Endothelial cell (in vitro differentiated cells): ENCODE measurements at regions not wholly inside any gene's neighbourhood (a gene's known extent, or its start where the extent isn't known, plus 50 kb on each side); places are given as distances from the start of the nearest gene placed in this dataset.

Experiments used
- DNase-seq: peaks from one replicate; pipeline ENCODE4 v3.0.0; 2021; ENCODE audit warnings: low spot score
- H3K27ac Mint-ChIP-seq: one replicate; pipeline ENCODE4 v1.8.0; 2021; ENCODE audit warnings: mixed read lengths, inconsistent platforms; ENCODE audit not compliant: unreplicated experiment
- H3K27me3 Mint-ChIP-seq: one replicate; pipeline ENCODE4 v1.8.0; 2021; ENCODE audit warnings: mild to moderate bottlenecking, moderate library complexity, mixed read lengths, inconsistent platforms; ENCODE audit not compliant: unreplicated experiment
- H3K36me3 Mint-ChIP-seq: one replicate; pipeline ENCODE4 v1.8.0; 2021; ENCODE audit warnings: mild to moderate bottlenecking, low read depth, mixed read lengths, inconsistent platforms; ENCODE audit not compliant: unreplicated experiment
- H3K4me1 Mint-ChIP-seq: one replicate; pipeline ENCODE4 v1.8.0; 2021; ENCODE audit warnings: mild to moderate bottlenecking, mixed read lengths, inconsistent platforms; ENCODE audit not compliant: unreplicated experiment
- H3K4me3 Mint-ChIP-seq: one replicate; pipeline ENCODE4 v1.8.0; 2021; ENCODE audit warnings: mild to moderate bottlenecking, mixed read lengths, inconsistent platforms; ENCODE audit not compliant: unreplicated experiment
- H3K9me3 Mint-ChIP-seq: one replicate; pipeline ENCODE4 v1.8.0; 2021; ENCODE audit warnings: mixed read lengths, inconsistent platforms; ENCODE audit not compliant: unreplicated experiment
- CTCF ChIP-seq: fragments of 200-600 bp; sonication (generic); IDR thresholded peaks from one replicate; pipeline ENCODE4 v1.5.0; 2021; ENCODE audit warnings: antibody characterized with exemption; ENCODE audit not compliant: unreplicated experiment

GRCh38 chr6:15864038-15864707, 201.3 kb upstream of the DTNBP1 start:
- DNase-seq = no peak
- Mint-ChIP-seq H3K4me3 (no peak overlapping the region), H3K27ac (no peak overlapping the region), H3K9me3 (no peaks in the 10 kb centered on the region), H3K36me3 (no peaks in the 10 kb centered on the region), H3K4me1 (no peaks in the 10 kb centered on the region), H3K27me3 (peaks cover 2% of the 10 kb centered on the region)
- no peak for TF ChIP-seq CTCF

GRCh38 chr6:15862810-15863209, 200.0 kb upstream of the DTNBP1 start:
- H3K36me3 Mint-ChIP-seq = no peaks in the 10 kb centered on the region
- peaks cover 2% of the 10 kb centered on the region for H3K27me3 Mint-ChIP-seq
- H3K4me3 Mint-ChIP-seq = no peak overlapping the region
- no peak for DNase-seq
- TF ChIP-seq CTCF = no peak
- no peaks in the 10 kb centered on the region for H3K4me1 Mint-ChIP-seq
- H3K9me3 Mint-ChIP-seq = no peaks in the 10 kb centered on the region
- no peak overlapping the region for H3K27ac Mint-ChIP-seq

- no peaks in the 10 kb centered on the region for H3K9me3 Mint-ChIP-seq
- TF ChIP-seq CTCF = no peak
- H3K4me1 Mint-ChIP-seq = no peaks in the 10 kb centered on the region
- H3K4me3 Mint-ChIP-seq = no peak overlapping the region
- no peaks in the 10 kb centered on the region for H3K36me3 Mint-ChIP-seq
- no peak for DNase-seq
- no peak overlapping the region for H3K27ac Mint-ChIP-seq
- H3K27me3 Mint-ChIP-seq = peaks cover 2% of the 10 kb centered on the region
Observed at GRCh38 chr6:15861486-15861885, 198.7 kb upstream of the DTNBP1 start.

- no peak for TF ChIP-seq CTCF
- no peak overlapping the region for H3K4me3 Mint-ChIP-seq
- no peaks in the 10 kb centered on the region for H3K9me3 Mint-ChIP-seq
- no peak for DNase-seq
- H3K36me3 Mint-ChIP-seq = no peaks in the 10 kb centered on the region
- H3K4me1 Mint-ChIP-seq = peaks cover 3% of the 10 kb centered on the region
- H3K27ac Mint-ChIP-seq = no peak overlapping the region
- H3K27me3 Mint-ChIP-seq = no peaks in the 10 kb centered on the region
Observed at GRCh38 chr6:15854826-15855710, 192.2 kb upstream of the DTNBP1 start.

GRCh38 chr6:15854378-15854777, 191.6 kb upstream of the DTNBP1 start:
- Mint-ChIP-seq H3K9me3 (no peaks in the 10 kb centered on the region), H3K4me1 (peaks cover 3% of the 10 kb centered on the region), H3K27ac (no peak overlapping the region), H3K4me3 (no peak overlapping the region), H3K36me3 (no peaks in the 10 kb centered on the region), H3K27me3 (no peaks in the 10 kb centered on the region)
- DNase-seq = no peak
- no peak for TF ChIP-seq CTCF
